RWPE2 (cell line): ENCODE measurements at regions not wholly inside any gene's neighbourhood (a gene's known extent, or its start where the extent isn't known, plus 50 kb on each side); places are given as distances from the start of the nearest gene placed in this dataset.
"Not testable (repeated sequence)": the region's sequence is repeated elsewhere in the genome, so short reads cannot be mapped to it uniquely, and the experiment has no call there.

ENCODE experiments used
- ATAC-seq: fragments of 200-7000 bp; cut with Tn5 transposase; 3 replicates; pipeline ENCODE4 v1.9.1; 2021; ENCODE audit warnings: low read depth
- DNase-seq: peaks from one replicate; pipeline ENCODE4 v3.0.0-alpha.2; 2020; ENCODE audit warnings: low spot score
- H3K27ac ChIP-seq: fragments of 450-650 bp; 2 replicates; pipeline ENCODE4 v1.5.1; 2017; ENCODE audit warnings: mild to moderate bottlenecking; ENCODE audit not compliant: poor library complexity, severe bottlenecking
- H3K27me3 ChIP-seq: fragments of 250-450 bp; sonication (Bioruptor Pico); 2 replicates; pipeline ENCODE4 v1.5.1; 2021; ENCODE audit warnings: mild to moderate bottlenecking, moderate library complexity; ENCODE audit not compliant: insufficient read depth, poor library complexity, severe bottlenecking
- H3K36me3 ChIP-seq: fragments of 250-450 bp; sonication (Bioruptor Pico); 2 replicates; pipeline ENCODE4 v1.5.1; 2020; ENCODE audit warnings: low read depth, mild to moderate bottlenecking, moderate library complexity
- H3K4me1 ChIP-seq: fragments of 250-450 bp; sonication (Bioruptor Pico); 2 replicates; pipeline ENCODE4 v1.5.1; 2021; ENCODE audit warnings: mild to moderate bottlenecking, moderate library complexity; ENCODE audit not compliant: insufficient read depth, poor library complexity, severe bottlenecking
- H3K4me3 ChIP-seq: fragments of 250-450 bp; sonication (Bioruptor Pico); 2 replicates; pipeline ENCODE4 v1.5.1; 2021; ENCODE audit warnings: mild to moderate bottlenecking, moderate library complexity; ENCODE audit not compliant: severe bottlenecking
- H3K9me3 ChIP-seq: fragments of 250-450 bp; sonication (Bioruptor Pico); 2 replicates; pipeline ENCODE4 v1.5.1; 2021; ENCODE audit warnings: mild to moderate bottlenecking, moderate library complexity; ENCODE audit not compliant: severe bottlenecking
- TF ChIP-seq, protein P1 (sequence below): fragments of 450-650 bp; IDR thresholded peaks from one replicate; pipeline ENCODE4 v1.5.1; 2017; ENCODE audit warnings: mild to moderate bottlenecking, moderate library complexity; ENCODE audit not compliant: poor library complexity, severe bottlenecking

GRCh38 chr3:74978684-74979083, 364.2 kb upstream of the CNTN3 start:
- Histone ChIP-seq H3K4me3 (no peak overlapping the region), H3K36me3 (no peaks in the 10 kb centered on the region), H3K9me3 (no peaks in the 10 kb centered on the region), H3K4me1 (no peaks in the 10 kb centered on the region), H3K27me3 (no peaks in the 10 kb centered on the region), H3K27ac (no peak overlapping the region)
- ATAC-seq (no peak), DNase-seq (no peak)
- TF ChIP-seq, protein P1, sequence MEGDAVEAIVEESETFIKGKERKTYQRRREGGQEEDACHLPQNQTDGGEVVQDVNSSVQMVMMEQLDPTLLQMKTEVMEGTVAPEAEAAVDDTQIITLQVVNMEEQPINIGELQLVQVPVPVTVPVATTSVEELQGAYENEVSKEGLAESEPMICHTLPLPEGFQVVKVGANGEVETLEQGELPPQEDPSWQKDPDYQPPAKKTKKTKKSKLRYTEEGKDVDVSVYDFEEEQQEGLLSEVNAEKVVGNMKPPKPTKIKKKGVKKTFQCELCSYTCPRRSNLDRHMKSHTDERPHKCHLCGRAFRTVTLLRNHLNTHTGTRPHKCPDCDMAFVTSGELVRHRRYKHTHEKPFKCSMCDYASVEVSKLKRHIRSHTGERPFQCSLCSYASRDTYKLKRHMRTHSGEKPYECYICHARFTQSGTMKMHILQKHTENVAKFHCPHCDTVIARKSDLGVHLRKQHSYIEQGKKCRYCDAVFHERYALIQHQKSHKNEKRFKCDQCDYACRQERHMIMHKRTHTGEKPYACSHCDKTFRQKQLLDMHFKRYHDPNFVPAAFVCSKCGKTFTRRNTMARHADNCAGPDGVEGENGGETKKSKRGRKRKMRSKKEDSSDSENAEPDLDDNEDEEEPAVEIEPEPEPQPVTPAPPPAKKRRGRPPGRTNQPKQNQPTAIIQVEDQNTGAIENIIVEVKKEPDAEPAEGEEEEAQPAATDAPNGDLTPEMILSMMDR, result no peak

DNA sequence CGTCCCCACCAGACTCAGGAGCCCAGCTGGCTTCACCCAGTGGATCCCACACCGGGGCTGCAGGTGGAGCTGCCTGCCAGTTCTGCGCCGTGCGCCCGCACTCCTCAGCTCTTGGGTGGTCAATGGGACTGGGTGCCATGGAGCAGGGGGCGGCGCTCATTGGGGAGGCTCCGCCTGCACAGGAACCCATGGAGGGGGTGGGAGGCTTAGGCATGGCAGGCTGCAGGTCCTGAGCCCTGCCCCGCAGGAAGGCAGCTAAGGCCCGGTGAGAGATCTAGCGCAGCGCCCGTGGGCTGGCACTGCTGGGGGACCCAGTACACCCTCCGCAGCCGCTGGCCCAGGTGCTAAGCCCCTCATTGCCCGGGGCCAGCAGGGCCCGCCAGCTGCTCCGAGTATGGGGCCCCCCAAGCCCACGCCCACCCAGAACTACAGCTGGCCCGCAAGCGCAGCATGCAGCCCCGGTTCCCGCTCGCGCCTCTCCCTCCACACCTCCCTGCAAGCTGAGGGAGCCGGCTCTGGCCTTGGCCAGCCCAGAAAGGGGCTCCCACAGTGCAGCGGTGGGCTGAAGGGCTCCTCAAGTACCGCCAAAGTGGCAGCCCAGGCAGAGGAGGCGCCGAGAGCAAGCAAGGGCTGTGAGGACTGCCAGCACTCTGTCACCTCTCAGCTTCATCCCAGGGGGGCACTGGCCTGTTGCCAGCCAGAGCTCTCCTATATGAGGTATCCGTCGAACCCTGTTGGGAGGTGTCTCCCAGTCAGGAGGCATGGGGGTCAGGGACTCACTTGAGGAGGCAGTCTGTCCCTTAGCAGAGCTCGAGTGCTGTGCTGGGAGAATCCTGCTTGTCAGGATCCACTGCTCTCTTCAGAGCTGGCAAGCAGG, 370.8 kb upstream of the CNTN3 start:
- ATAC-seq, H3K27ac ChIP-seq, H3K9me3 ChIP-seq, H3K36me3 ChIP-seq, H3K27me3 ChIP-seq, H3K4me1 ChIP-seq, DNase-seq, H3K4me3 ChIP-seq: not testable (repeated sequence)

- H3K27ac ChIP-seq, result no peak overlapping the region
- DNase-seq (no peak), ATAC-seq (no peak)
- H3K36me3 ChIP-seq, result no peaks in the 10 kb centered on the region
- H3K27me3 ChIP-seq, result no peaks in the 10 kb centered on the region
- no peaks in the 10 kb centered on the region for H3K4me1 ChIP-seq
- H3K9me3 ChIP-seq, result no peaks in the 10 kb centered on the region
- TF ChIP-seq, protein P1, result no peak
- no peak overlapping the region for H3K4me3 ChIP-seq
These were observed 373.6 kb upstream of the CNTN3 start for GRCh38 chr3:74988095-74988494.

GRCh38 chr3:74992898-74993297, 378.4 kb upstream of the CNTN3 start:
- TF ChIP-seq, protein P1, result no peak
- no peak overlapping the region for H3K4me3 ChIP-seq
- no peak for ATAC-seq
- H3K36me3 ChIP-seq, result no peaks in the 10 kb centered on the region
- H3K4me1 ChIP-seq, result no peaks in the 10 kb centered on the region
- H3K27ac ChIP-seq, result no peak overlapping the region
- no peak for DNase-seq
- H3K27me3 ChIP-seq, result peaks cover 4% of the 10 kb centered on the region
- no peaks in the 10 kb centered on the region for H3K9me3 ChIP-seq

DNA sequence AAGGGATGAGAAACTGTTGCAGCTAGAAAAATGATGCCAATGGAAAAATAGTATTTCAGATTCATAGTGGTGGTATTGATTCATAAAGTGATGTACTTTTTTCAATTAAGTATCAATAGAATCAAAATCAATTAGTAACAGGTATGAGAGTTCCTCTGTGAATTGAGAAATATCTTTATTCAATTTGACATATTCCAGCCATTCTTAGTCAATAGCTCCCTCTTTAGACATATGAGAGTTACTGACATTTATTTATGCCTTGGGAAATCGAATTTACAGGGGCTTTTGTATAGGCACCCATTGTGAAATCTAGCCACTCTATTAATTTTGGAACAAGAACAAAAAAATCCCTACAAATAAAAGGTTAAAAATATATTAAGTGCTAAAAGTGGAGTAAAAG, 386.9 kb upstream of the CNTN3 start:
- TF ChIP-seq, protein P1, result peak; percentile 44
- no peaks in the 10 kb centered on the region for H3K36me3 ChIP-seq
- H3K9me3 ChIP-seq, result no peaks in the 10 kb centered on the region
- H3K27ac ChIP-seq, result no peak overlapping the region
- no peak overlapping the region for H3K4me3 ChIP-seq
- ATAC-seq (no peak), DNase-seq (no peak)
- no peaks in the 10 kb centered on the region for H3K4me1 ChIP-seq
- H3K27me3 ChIP-seq, result peaks cover 4% of the 10 kb centered on the region
